H1 (cell line): ENCODE measurements at regions not wholly inside any gene's neighbourhood (a gene's known extent, or its start where the extent isn't known, plus 50 kb on each side); places are given as distances from the start of the nearest gene placed in this dataset.

Experiments used
- CTCF ChIA-PET: fragments of 300-600 bp; sonication (Branson Sonifier 250); formaldehyde crosslinking; loops from one replicate; lab custom pipeline; 2021; ENCODE audit not compliant: partially characterized antibody; lab: Charles Lee
- POLR2A ChIA-PET: fragments of 300-600 bp; sonication (Branson Sonifier 250); formaldehyde crosslinking; loops from one replicate; lab custom pipeline; 2021; ENCODE audit warnings: inconsistent platforms; ENCODE audit not compliant: partially characterized antibody; lab: Charles Lee
- DNase-seq, 2 experiments: peaks; one replicate each; pipeline versions ENCODE4 v3.0.0 to v3.0.0-alpha.2; 2010 to 2022; ENCODE audit warnings: low spot score in 2 of 2, low read depth in 1 of 2, mixed read lengths in 1 of 2
- FAIRE-seq: peaks from 2 replicates; lab custom pipeline; 2011; peaks lifted over from hg19 to GRCh38; lab: Jason Lieb, UNC
- H2AFZ ChIP-seq: 2 replicates; pipeline ENCODE4 v1.8.1; 2012; ENCODE audit warnings: low read length, inconsistent platforms
- H2AK5ac ChIP-seq: 2 replicates; pipeline ENCODE4 v1.6.1; 2013; ENCODE audit warnings: low read depth, low read length
- H2BK120ac ChIP-seq: replicated peaks from 2 replicates; pipeline ENCODE3; 2013; ENCODE audit warnings: low read depth, low read length, inconsistent platforms
- H2BK12ac ChIP-seq: 2 replicates; pipeline ENCODE4 v1.6.1; 2013; ENCODE audit warnings: low read depth, low read length
- H2BK15ac ChIP-seq: 2 replicates; pipeline ENCODE4 v1.6.1; 2013; ENCODE audit warnings: low read length
- H2BK20ac ChIP-seq: 2 replicates; pipeline ENCODE4 v1.6.1; 2013; ENCODE audit warnings: low read length
- H2BK5ac ChIP-seq: 2 replicates; pipeline ENCODE4 v1.6.1; 2013; ENCODE audit warnings: low read depth, low read length
- H3K14ac ChIP-seq: 2 replicates; pipeline ENCODE4 v1.6.1; 2013; ENCODE audit warnings: inconsistent platforms; ENCODE audit not compliant: insufficient read length
- H3K18ac ChIP-seq: 2 replicates; pipeline ENCODE4 v1.6.1; 2013; ENCODE audit warnings: low read length; ENCODE audit errors: extremely low read depth
- H3K23ac ChIP-seq: 2 replicates; pipeline ENCODE4 v1.6.1; 2013; ENCODE audit warnings: inconsistent platforms; ENCODE audit not compliant: insufficient read length
- H3K23me2 ChIP-seq: 2 replicates; pipeline ENCODE4 v1.6.1; 2013; ENCODE audit warnings: low read depth, low read length
- H3K27ac ChIP-seq: 2 replicates; pipeline ENCODE4 v1.6.1; 2011; ENCODE audit warnings: low read depth, low read length, inconsistent platforms
- H3K27me3 ChIP-seq, 4 experiments: replicated peaks in 1 of 4; 1 replicate in 1 of 4; 2 replicates in 3 of 4; pipeline versions ENCODE4 v1.6.1 to v1.8.1; 2011 to 2013; ENCODE audit warnings: low read length in 3 of 4, mild to moderate bottlenecking in 3 of 4, inconsistent platforms in 2 of 4, mixed read lengths in 2 of 4, moderate library complexity in 1 of 4; ENCODE audit not compliant: control insufficient read depth in 3 of 4, insufficient read depth in 3 of 4; ENCODE audit errors: extremely low read depth in 1 of 4
- H3K36me3 ChIP-seq, 4 experiments: 2 replicates each; pipeline versions ENCODE4 v1.6.1 to v1.8.1; 2011 to 2013; ENCODE audit warnings: mild to moderate bottlenecking in 4 of 4, low read length in 3 of 4, moderate library complexity in 2 of 4, control low read depth in 1 of 4, inconsistent platforms in 1 of 4; ENCODE audit not compliant: insufficient read depth in 4 of 4, control insufficient read depth in 2 of 4
- H3K4ac ChIP-seq: replicated peaks from 2 replicates; pipeline ENCODE3; 2013; ENCODE audit warnings: low read length, low read depth, mixed read lengths, inconsistent platforms; ENCODE audit not compliant: insufficient read length
- H3K4me1 ChIP-seq, 4 experiments: replicated peaks in 1 of 4; 1 replicate in 1 of 4; 2 replicates in 3 of 4; pipeline versions ENCODE4 v1.6.1 to v1.8.1; 2011 to 2013; ENCODE audit warnings: low read length in 3 of 4, inconsistent platforms in 2 of 4, mixed read lengths in 1 of 4; ENCODE audit not compliant: insufficient read depth in 4 of 4, control insufficient read depth in 3 of 4
- H3K4me2 ChIP-seq, 2 experiments: 2 replicates each; pipeline versions ENCODE4 v1.6.1 to v1.8.1; 2011 to 2013; ENCODE audit warnings: low read depth in 2 of 2, low read length in 2 of 2, control low read depth in 1 of 2, inconsistent platforms in 1 of 2, mild to moderate bottlenecking in 1 of 2; ENCODE audit not compliant: insufficient read depth in 1 of 2
- H3K4me3 ChIP-seq, 4 experiments: fragments of 200-600, 300-600 bp in 1 of 4; sonication (generic), shearing (Covaris generic), sonication (Bioruptor Twin) in 1 of 4; 2 replicates each; pipeline versions ENCODE4 v1.5.1 to v1.8.1; 2011 to 2016; ENCODE audit warnings: low read length in 4 of 4, low read depth in 3 of 4, control low read depth in 2 of 4, inconsistent platforms in 2 of 4, mild to moderate bottlenecking in 2 of 4, mixed read lengths in 1 of 4, moderate library complexity in 1 of 4; ENCODE audit not compliant: insufficient read depth in 2 of 4; ENCODE audit errors: extremely low read depth in 1 of 4
- H3K56ac ChIP-seq: replicated peaks from 2 replicates; pipeline ENCODE3; 2013; ENCODE audit warnings: low read depth, mild to moderate bottlenecking, mixed read lengths, low read length, inconsistent platforms; ENCODE audit not compliant: insufficient read length
- H3K79me1 ChIP-seq: 2 replicates; pipeline ENCODE4 v1.6.1; 2013; ENCODE audit warnings: low read depth, low read length, control low read depth
- H3K79me2 ChIP-seq, 2 experiments: 2 replicates each; pipeline versions ENCODE4 v1.6.1 to v1.8.1; 2012 to 2013; ENCODE audit warnings: low read length in 2 of 2, mild to moderate bottlenecking in 2 of 2, inconsistent platforms in 1 of 2; ENCODE audit not compliant: insufficient read depth in 2 of 2, control insufficient read depth in 1 of 2
- H3K9ac ChIP-seq, 4 experiments: replicated peaks in 1 of 4; 1 replicate in 1 of 4; 2 replicates in 3 of 4; pipeline versions ENCODE4 v1.6.1 to v1.8.1; 2011 to 2013; ENCODE audit warnings: low read depth in 3 of 4, low read length in 3 of 4, control low read depth in 2 of 4, mild to moderate bottlenecking in 2 of 4, moderate library complexity in 2 of 4, inconsistent platforms in 1 of 4; ENCODE audit errors: extremely low read depth in 1 of 4
- H3K9me3 ChIP-seq, 2 experiments: 2 replicates each; pipeline versions ENCODE4 v1.6.1 to v1.8.1; 2012 to 2013; ENCODE audit warnings: mild to moderate bottlenecking in 2 of 2, moderate library complexity in 2 of 2, control low read depth in 1 of 2, inconsistent platforms in 1 of 2, low read depth in 1 of 2, low read length in 1 of 2, mixed read lengths in 1 of 2; ENCODE audit not compliant: insufficient read depth in 2 of 2
- H4K20me1 ChIP-seq, 2 experiments: replicated peaks in 1 of 2; 2 replicates each; pipeline versions ENCODE3 to v1.8.1; 2011 to 2013; ENCODE audit warnings: inconsistent platforms in 2 of 2, low read length in 2 of 2, mild to moderate bottlenecking in 1 of 2; ENCODE audit not compliant: insufficient read depth in 2 of 2, control insufficient read depth in 1 of 2
- H4K5ac ChIP-seq: 2 replicates; pipeline ENCODE4 v1.6.1; 2013; ENCODE audit warnings: low read length, low read depth, mixed read lengths, inconsistent platforms; ENCODE audit not compliant: insufficient read length
- H4K8ac ChIP-seq: 2 replicates; pipeline ENCODE4 v1.8.0; 2013; ENCODE audit warnings: mild to moderate bottlenecking, moderate library complexity, low read length, inconsistent platforms; ENCODE audit not compliant: insufficient read depth; ENCODE audit errors: extremely low read depth
- H4K91ac ChIP-seq: replicated peaks from 2 replicates; pipeline ENCODE3; 2013; ENCODE audit warnings: low read length, mixed read lengths, inconsistent platforms; ENCODE audit not compliant: insufficient read length
- ASH2L ChIP-seq: fragments of 200-600, 300-600 bp; sonication (generic); IDR thresholded peaks from one replicate; pipeline ENCODE4 v1.7.1; 2017; ENCODE audit warnings: low read length
- CTCF ChIP-seq, 3 experiments: IDR thresholded peaks; 1 replicate in 2 of 3; 2 replicates in 1 of 3; pipeline versions ENCODE4 v1.5.1 to v1.6.1; 2011; ENCODE audit warnings: low read length in 3 of 3, mild to moderate bottlenecking in 3 of 3, inconsistent platforms in 2 of 3, low read depth in 1 of 3, moderate library complexity in 1 of 3; ENCODE audit not compliant: insufficient read depth in 1 of 3; ENCODE audit errors: control extremely low read depth in 1 of 3
- EP300 ChIP-seq, 2 experiments: IDR thresholded peaks; 1 replicate in 1 of 2; 2 replicates in 1 of 2; pipeline ENCODE4 v1.6.1; 2011 to 2012; ENCODE audit warnings: low read depth in 2 of 2, low read length in 2 of 2, mild to moderate bottlenecking in 2 of 2, borderline replicate concordance in 1 of 2, inconsistent platforms in 1 of 2, moderate library complexity in 1 of 2
- MAFK ChIP-seq: IDR thresholded peaks from 2 replicates; pipeline ENCODE4 v1.6.1; 2012; ENCODE audit warnings: low read depth, mild to moderate bottlenecking, improper control_type of control experiment, low read length
- SP4 ChIP-seq: IDR thresholded peaks from 2 replicates; pipeline ENCODE4 v1.6.1; 2012; ENCODE audit warnings: low read length, inconsistent platforms
- WGBS, 2 experiments: shearing (Covaris generic) in 1 of 2; methylation state at CpG; one replicate each; pipeline versions ENCODE4 v1.1.6 to v1.1.7; 2013 to 2015; ENCODE audit warnings: low lambda C conversion rate in 2 of 2, mixed read lengths in 2 of 2, inconsistent platforms in 1 of 2, low coverage in 1 of 2, missing lambda C conversion rate in 1 of 2; ENCODE audit not compliant: insufficient replicate concordance in 2 of 2, insufficient coverage in 1 of 2, insufficient read length in 1 of 2; ENCODE audit errors: extremely low coverage in 1 of 2, missing lambda C conversion rate in 1 of 2; 5-methylcytosine and 5-hydroxymethylcytosine counted together

- no peak overlapping the region for H3K18ac ChIP-seq
- no peak overlapping the region for H3K14ac ChIP-seq
- no peak overlapping the region for H2AFZ ChIP-seq
- H3K4ac ChIP-seq, result no peak overlapping the region
- H2BK120ac ChIP-seq, result no peak overlapping the region
- H2AK5ac ChIP-seq, result no peak overlapping the region
- no peak overlapping the region for H2BK15ac ChIP-seq
- H4K5ac ChIP-seq, result no peak overlapping the region
- H3K4me2 ChIP-seq, result no peak overlapping the region
- no peak overlapping the region for H2BK20ac ChIP-seq
- no peaks in the 10 kb centered on the region for H3K27me3 ChIP-seq
- ChIA-PET CTCF (interaction anchor here (0.7 to 1.7 kb wide), 4 partner anchors 8 to 519 kb away, joined by 3 to 8 read pairs (median 4); no protein-coding TSS in a partner anchor), POLR2A (no interaction called here)
- H3K9me3 ChIP-seq, result no peaks in the 10 kb centered on the region; a peak in 1 of 4 replicates
- no peaks in the 10 kb centered on the region for H3K79me1 ChIP-seq
- H3K79me2 ChIP-seq, result no peaks in the 10 kb centered on the region
- no peak overlapping the region for H3K56ac ChIP-seq
- H3K23me2 ChIP-seq, result no peaks in the 10 kb centered on the region
- TF ChIP-seq SP4 (no peak), CTCF (IDR thresholded peaks at IDR 0.05; ENCODE audit: control extremely low read depth in 1 of 3, insufficient read depth in 1 of 3, low read depth in 1 of 3, low read length in 3 of 3) (no peak), ASH2L (no peak), EP300 (IDR thresholded peaks at IDR 0.05; ENCODE audit: borderline replicate concordance in 1 of 2, low read depth in 2 of 2, low read length in 2 of 2) (no peak), MAFK (no peak)
- no peak overlapping the region for H3K9ac ChIP-seq
- no peak overlapping the region for H3K4me3 ChIP-seq
- no peak overlapping the region for H2BK5ac ChIP-seq
- no peak overlapping the region for H3K27ac ChIP-seq
- H2BK12ac ChIP-seq, result no peak overlapping the region
- no peak overlapping the region for H4K8ac ChIP-seq
- no peak for FAIRE-seq
- H3K36me3 ChIP-seq, result no peaks in the 10 kb centered on the region
- H3K23ac ChIP-seq, result no peak overlapping the region
- no peak for DNase-seq
- no peak overlapping the region for H4K91ac ChIP-seq
- H4K20me1 ChIP-seq, result no peaks in the 10 kb centered on the region
- H3K4me1 ChIP-seq, result no peaks in the 10 kb centered on the region
- 90% methylated on average over 1 of the region's 1 CpG; no CpG with 5 or more reads in 1 of the 2 experiments for WGBS, 2 experiments
Observed at GRCh38 chr10:121179006-121179405, 327.8 kb downstream of the WDR11 start.
